SJCRH30 (cell line): ENCODE measurements at regions not wholly inside any gene's neighbourhood (a gene's known extent, or its start where the extent isn't known, plus 50 kb on each side); places are given as distances from the start of the nearest gene placed in this dataset.

Source experiments
- DNase-seq, 2 experiments: peaks; one replicate each; pipeline ENCODE4 v3.0.0-alpha.2; 2015 to 2020
- H3K27ac ChIP-seq: fragments of 250-450 bp; sonication (Bioruptor Pico); 2 replicates; pipeline ENCODE4 v1.5.1; 2020; ENCODE audit warnings: mild to moderate bottlenecking, moderate library complexity
- H3K27me3 ChIP-seq: fragments of 250-450 bp; sonication (Bioruptor Pico); 2 replicates; pipeline ENCODE4 v1.5.1; 2020; ENCODE audit warnings: mild to moderate bottlenecking, moderate library complexity
- H3K36me3 ChIP-seq: fragments of 250-450 bp; sonication (Bioruptor Pico); 2 replicates; pipeline ENCODE4 v1.5.1; 2020; ENCODE audit warnings: mild to moderate bottlenecking, moderate library complexity
- H3K4me1 ChIP-seq: fragments of 250-450 bp; sonication (Bioruptor Pico); 2 replicates; pipeline ENCODE4 v1.5.1; 2020; ENCODE audit warnings: mild to moderate bottlenecking, moderate library complexity
- H3K4me3 ChIP-seq: fragments of 250-450 bp; sonication (Bioruptor Pico); 2 replicates; pipeline ENCODE4 v1.5.1; 2020; ENCODE audit warnings: mild to moderate bottlenecking, moderate library complexity
- H3K9me3 ChIP-seq: fragments of 250-450 bp; sonication (Bioruptor Pico); replicated peaks from 2 replicates; pipeline ENCODE4 v1.5.1; 2020; ENCODE audit warnings: mild to moderate bottlenecking, moderate library complexity

DNA sequence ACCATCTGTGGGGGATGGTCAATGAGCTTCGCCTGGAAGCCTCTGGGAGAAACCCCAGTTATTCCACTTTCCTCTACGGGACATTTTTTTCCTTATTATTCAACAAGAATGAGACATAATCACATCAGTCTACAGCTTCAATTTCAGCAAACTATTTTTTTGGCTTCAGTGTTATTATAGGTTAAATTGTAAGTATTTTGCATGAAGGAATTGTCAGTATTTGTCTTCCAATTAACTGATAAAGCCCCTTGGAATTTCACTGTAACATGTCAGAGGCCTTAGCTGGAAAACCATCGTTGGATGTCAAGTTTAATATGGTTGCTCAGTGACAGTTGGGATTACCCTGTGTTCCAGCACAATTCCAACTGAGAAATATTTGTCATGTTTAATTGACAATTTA is 480.9 kb upstream of the CHST9 start:
- Histone ChIP-seq H3K36me3 (no peaks in the 10 kb centered on the region), H3K27ac (no peak overlapping the region), H3K4me3 (no peak overlapping the region), H3K9me3 (no peaks in the 10 kb centered on the region), H3K27me3 (no peaks in the 10 kb centered on the region), H3K4me1 (no peaks in the 10 kb centered on the region)
- no peak for DNase-seq

DNA sequence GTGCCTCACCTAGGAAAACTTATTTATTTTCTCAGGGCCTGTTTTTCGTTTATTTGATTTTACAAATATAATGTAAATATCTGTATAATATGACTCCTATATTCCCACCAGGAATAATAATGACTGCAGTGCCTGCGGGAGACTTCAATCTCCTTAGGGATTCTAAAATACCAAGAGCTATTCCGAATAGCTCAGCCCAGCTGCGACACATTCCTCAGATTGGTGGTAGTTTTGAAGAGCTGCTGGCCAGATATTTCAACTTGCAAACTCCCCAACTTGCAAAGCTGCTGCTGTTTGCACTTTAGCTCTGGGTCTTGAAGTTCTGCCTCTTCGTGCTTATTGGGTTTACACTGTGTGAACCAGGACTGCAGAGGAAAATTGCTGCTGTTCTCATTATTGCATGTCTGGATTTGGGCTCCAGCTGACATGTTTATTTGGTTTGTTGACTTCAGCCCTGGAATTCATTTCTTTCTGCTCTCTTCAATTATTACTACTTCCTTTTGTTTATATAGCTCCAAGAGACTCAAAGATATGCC is 480.2 kb upstream of the CHST9 start:
- Histone ChIP-seq H3K4me3 (no peak overlapping the region), H3K27me3 (no peaks in the 10 kb centered on the region), H3K4me1 (no peaks in the 10 kb centered on the region), H3K36me3 (no peaks in the 10 kb centered on the region), H3K27ac (no peak overlapping the region), H3K9me3 (no peaks in the 10 kb centered on the region)
- DNase-seq, result no peak

DNA sequence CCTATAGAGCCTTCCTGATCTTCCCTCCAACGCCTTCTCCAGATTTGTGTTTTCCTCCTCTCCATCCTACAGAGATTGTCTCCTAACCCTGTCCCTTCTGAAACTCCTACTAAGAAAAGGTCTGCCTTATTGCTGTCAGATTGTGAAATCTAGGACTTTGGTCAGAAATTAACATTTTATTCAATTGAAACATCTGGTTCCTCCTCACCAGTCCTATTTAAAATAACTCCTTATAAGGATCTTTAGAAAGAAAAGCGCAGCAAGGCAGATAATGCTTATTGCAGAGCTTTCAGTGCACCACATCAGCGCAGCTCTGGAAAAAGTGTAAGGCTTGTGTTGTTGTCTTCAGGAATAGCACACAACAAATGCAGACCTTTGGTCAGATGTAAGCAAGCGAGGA is 477.8 kb upstream of the CHST9 start:
- Histone ChIP-seq H3K27me3 (no peaks in the 10 kb centered on the region), H3K9me3 (no peaks in the 10 kb centered on the region), H3K4me3 (no peak overlapping the region), H3K36me3 (no peaks in the 10 kb centered on the region), H3K4me1 (no peaks in the 10 kb centered on the region), H3K27ac (no peak overlapping the region)
- DNase-seq, result no peak

DNA sequence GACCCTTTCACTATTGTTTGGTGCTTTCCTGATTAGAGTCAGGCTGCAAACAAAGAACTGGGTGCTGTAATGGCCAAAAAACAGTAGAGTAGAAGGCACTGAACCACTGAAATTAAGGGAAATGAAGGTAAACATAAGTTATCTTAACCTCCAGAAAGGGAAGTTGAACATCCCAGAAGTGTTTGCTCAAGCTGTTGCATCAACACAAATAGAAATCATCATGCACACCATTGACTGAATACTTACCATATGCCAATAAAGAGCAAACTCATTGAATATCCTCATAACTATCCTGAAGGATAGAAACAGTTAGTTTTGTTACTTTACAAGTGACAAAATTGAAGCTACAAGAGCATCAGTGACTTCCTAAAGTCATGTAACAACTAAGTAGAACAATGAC is 477.4 kb upstream of the CHST9 start:
- no peak overlapping the region for H3K4me3 ChIP-seq
- DNase-seq, result no peak
- no peaks in the 10 kb centered on the region for H3K9me3 ChIP-seq
- no peaks in the 10 kb centered on the region for H3K36me3 ChIP-seq
- no peaks in the 10 kb centered on the region for H3K4me1 ChIP-seq
- no peaks in the 10 kb centered on the region for H3K27me3 ChIP-seq
- H3K27ac ChIP-seq, result no peak overlapping the region

DNA sequence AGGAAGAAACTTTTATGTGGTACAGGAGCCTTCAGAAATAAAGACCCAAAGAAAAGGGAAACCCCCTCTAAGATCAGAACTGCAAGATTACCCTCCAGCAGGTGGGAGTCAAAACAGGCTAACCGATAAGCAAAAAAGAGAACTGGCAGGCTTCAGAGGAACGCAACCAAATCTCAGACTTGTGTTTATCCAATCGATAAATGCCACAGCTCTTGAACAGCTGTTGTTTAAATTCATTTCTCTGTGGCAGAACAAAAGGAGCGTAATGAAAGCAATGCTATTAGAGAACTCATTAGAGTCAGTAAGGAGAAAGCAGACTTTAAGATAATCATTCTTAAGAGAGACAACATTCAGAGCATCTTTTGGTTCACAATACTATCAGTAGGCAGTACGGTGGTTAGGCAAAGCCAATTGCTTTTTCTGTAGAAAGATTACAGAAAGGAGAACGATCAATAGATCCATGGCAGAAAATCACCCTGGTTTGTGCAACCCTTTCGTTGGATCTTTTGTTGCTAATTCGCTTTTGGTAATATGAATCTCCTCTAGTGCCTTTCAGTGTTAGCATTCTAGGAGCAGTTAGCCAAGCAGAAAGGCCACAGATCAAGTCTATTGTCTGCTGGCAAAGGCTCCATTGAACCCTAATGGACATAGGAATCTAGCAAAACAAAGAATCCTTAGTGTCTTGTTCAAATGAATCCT is 476.4 kb upstream of the CHST9 start:
- no peaks in the 10 kb centered on the region for H3K9me3 ChIP-seq
- H3K4me1 ChIP-seq, result peaks cover 3% of the 10 kb centered on the region; the same call in 1 of the 2 replicates
- no peaks in the 10 kb centered on the region for H3K36me3 ChIP-seq
- H3K27me3 ChIP-seq, result no peaks in the 10 kb centered on the region
- peak overlapping the region; percentile 26 for H3K27ac ChIP-seq
- 0 out of 2 replicates have a peak overlapping the region, but pooled peaks have one; percentile 23 for H3K4me3 ChIP-seq
- peak in 1 of 2 experiments; percentile 17 for DNase-seq

DNA sequence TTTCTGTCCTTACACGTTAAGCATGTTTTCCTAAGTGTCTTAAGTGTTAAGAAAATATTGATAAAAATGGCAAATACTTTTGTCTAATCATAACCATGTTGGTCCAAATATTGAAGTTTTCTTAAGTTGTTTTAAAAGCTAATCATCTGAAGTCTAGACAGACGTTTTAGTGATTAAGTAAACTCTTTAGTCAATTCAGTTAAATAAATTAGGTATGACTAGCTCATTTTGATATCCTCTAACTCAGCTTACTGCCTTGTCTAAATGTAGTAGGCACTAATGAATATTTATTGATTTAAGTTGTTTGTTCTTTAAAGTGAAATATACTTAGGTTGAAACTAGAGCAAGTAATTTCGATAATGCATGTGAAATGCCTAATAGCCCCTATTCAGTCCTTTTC is 471.8 kb upstream of the CHST9 start:
- Histone ChIP-seq H3K27me3 (no peaks in the 10 kb centered on the region), H3K36me3 (no peaks in the 10 kb centered on the region), H3K27ac (no peak overlapping the region), H3K4me3 (no peak overlapping the region), H3K9me3 (no peaks in the 10 kb centered on the region), H3K4me1 (peaks cover 3% of the 10 kb centered on the region; the same call in 1 of the 2 replicates)
- DNase-seq, result no peak

DNA sequence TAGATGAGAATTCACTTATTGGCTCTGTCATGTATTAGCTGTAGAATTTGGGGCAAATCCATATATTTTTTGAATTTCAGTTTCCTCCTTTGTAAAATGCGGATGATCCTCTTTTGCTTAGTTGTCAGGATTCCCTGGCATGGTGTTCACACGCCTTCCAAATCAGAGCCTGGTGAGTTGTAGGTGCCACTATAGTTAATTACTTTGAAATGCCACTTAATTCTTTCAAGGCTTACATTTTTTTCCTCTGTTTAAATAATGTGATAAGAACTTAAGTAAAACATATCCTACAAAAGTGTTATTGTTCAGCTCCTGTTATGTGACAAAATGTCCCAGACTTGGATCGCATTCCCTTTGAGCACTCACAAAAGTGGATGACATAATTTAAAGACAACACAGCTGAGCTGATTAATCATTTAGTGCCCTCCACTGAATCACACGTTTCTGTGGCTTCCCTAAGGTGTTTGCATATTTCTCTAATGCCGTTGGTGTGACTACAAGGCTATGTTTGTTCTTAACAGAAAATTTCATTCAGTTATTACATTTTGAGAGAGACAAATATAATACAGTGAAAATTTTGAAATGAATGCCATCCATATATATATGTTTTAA is 471.2 kb upstream of the CHST9 start:
- DNase-seq, result peak in 1 of 2 experiments; percentile 32
- no peak overlapping the region for H3K27ac ChIP-seq
- no peaks in the 10 kb centered on the region for H3K9me3 ChIP-seq
- H3K4me3 ChIP-seq, result no peak overlapping the region
- H3K27me3 ChIP-seq, result no peaks in the 10 kb centered on the region
- H3K36me3 ChIP-seq, result no peaks in the 10 kb centered on the region
- peaks cover 3% of the 10 kb centered on the region; the same call in 1 of the 2 replicates for H3K4me1 ChIP-seq

DNA sequence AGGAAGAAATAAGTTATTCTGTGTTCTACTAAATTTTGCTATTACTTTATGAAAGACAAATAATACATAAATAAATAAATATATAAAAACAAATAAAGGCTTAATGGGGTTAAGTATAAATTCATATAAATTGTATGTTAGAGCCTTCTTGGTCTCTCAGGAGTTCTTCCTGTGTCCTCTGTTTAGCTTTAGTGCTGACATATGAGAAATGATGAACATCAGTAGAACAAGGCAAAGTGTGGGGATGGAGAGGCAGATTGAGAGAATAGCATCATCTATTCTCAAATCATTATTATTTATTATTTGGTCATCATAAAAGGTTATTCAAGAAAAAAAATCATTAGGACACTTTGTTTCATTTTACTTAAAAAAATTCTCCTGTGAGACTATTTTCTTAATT is 468.1 kb upstream of the CHST9 start:
- Histone ChIP-seq H3K27ac (no peak overlapping the region), H3K9me3 (no peaks in the 10 kb centered on the region), H3K36me3 (no peaks in the 10 kb centered on the region), H3K27me3 (no peaks in the 10 kb centered on the region), H3K4me1 (peaks cover 3% of the 10 kb centered on the region; the same call in 1 of the 2 replicates), H3K4me3 (no peak overlapping the region)
- no peak for DNase-seq

DNA sequence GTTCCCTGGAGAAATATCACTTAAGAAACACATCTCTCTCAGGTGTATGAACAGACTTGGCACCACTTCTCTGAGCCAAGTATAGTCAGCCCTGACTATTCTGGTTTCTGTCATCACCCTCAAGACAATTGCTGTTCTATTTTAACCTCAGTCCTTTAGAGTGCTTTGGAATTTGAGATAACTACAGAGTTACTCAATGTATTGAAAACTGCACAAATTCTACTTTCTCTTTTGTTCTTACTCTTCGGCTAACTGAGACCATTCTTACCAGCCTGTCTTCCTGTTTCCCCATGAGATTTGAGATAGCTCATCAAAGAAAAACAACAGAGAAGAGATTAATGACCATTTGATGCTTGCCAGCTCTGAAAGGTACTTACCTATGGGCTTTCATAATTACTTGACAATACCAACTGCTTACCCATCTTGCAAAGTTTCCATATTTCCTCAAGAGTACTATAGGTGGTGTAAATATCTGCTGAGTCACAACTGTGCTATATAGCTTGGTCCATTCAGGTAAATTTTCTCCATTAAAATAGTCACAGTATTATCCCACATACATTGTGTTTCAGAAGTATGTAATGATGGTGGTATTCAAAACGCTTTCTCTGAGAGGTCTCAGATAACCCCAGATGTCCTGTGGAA is 467.5 kb upstream of the CHST9 start:
- Histone ChIP-seq H3K4me3 (no peak overlapping the region), H3K27me3 (no peaks in the 10 kb centered on the region), H3K36me3 (no peaks in the 10 kb centered on the region), H3K27ac (no peak overlapping the region), H3K4me1 (peaks cover 3% of the 10 kb centered on the region; the same call in 1 of the 2 replicates), H3K9me3 (no peaks in the 10 kb centered on the region)
- no peak for DNase-seq

DNA sequence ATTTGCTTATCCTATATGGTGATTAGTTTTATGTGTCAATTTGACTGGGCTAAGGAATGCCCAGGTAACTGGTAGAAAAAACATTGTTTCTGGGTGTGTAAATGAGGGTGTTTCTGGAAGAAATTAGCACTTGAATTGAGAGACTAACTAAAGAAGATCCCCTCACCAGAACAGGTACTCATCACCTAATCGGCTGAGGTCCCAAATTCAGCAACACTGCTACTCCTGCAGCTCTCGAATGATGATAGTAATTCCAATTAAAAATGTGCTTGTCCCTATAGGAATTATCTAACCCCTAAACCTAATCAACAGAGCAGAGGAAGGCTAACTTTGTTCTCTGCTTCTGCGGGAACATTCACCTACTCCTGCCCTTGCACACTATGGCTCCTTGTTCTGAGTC is 464.5 kb upstream of the CHST9 start:
- no peak overlapping the region for H3K27ac ChIP-seq
- H3K9me3 ChIP-seq, result no peaks in the 10 kb centered on the region
- DNase-seq, result no peak
- no peaks in the 10 kb centered on the region for H3K36me3 ChIP-seq
- no peaks in the 10 kb centered on the region for H3K4me1 ChIP-seq
- H3K27me3 ChIP-seq, result no peaks in the 10 kb centered on the region
- no peak overlapping the region for H3K4me3 ChIP-seq

DNA sequence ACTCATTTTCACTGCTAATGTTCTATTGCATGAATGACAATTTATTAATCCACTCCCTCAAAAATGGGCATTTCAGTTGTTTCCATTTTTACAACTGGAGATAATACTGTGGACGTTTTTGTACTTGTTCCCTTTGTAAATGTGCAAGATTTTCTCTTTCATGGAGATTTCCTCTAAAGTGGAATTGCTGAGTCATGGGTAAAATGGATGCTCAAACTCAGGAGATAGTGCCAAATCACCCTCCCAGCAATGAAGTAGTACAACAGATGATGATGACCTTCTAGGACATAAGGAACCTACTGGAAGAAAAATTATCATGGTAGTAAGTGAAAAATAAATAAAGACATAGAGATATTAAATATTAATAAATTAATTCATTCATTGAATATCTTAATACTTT is 460.8 kb upstream of the CHST9 start:
- Histone ChIP-seq H3K4me1 (no peaks in the 10 kb centered on the region), H3K27ac (no peak overlapping the region), H3K27me3 (no peaks in the 10 kb centered on the region), H3K9me3 (no peaks in the 10 kb centered on the region), H3K4me3 (no peak overlapping the region), H3K36me3 (no peaks in the 10 kb centered on the region)
- DNase-seq, result no peak

DNA sequence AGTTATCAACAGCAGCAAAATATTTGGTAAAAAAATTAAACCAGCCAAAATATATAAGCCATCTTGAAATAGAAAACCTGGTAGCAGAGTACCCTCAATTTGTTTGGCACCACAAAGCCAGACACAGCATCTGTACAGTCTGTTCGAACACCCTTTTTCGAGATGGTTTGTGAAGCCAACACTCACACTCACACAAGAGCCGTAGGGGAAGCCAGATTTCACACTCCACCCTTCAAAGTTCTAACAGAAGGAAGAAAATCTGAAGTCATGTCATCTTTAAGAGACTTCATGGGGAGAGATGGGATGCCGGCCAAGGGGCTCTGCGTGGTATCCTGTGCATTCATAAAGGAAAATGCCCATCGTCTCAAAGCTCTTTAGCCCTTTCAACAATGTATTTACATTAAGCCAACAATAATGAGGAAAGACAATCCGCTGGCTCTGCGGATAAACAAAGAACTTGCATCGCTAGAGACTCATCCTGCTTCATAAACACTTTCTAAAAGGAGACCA is 451.5 kb upstream of the CHST9 start:
- Histone ChIP-seq H3K9me3 (no peaks in the 10 kb centered on the region), H3K4me3 (no peak overlapping the region), H3K4me1 (no peaks in the 10 kb centered on the region), H3K27me3 (no peaks in the 10 kb centered on the region), H3K27ac (no peak overlapping the region), H3K36me3 (no peaks in the 10 kb centered on the region)
- no peak for DNase-seq

DNA sequence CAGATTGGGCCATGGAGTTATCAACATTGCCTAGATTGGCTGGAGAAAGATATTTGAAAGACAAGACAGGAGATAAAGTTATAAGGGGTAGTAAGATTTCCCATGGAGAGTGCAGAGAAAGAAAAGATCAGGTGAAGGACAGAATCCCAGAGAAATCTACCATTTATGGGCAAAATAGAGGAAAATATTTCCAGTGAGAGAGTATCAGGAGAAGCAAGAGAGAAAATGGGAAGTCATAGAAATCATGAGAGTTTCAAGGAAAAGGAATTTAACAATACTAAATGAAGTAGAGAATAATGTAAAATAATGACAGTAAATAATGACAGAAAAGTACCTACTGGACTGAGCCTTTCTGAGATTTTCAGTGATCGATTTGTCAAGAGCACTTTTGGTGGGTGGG is 447.6 kb upstream of the CHST9 start:
- Histone ChIP-seq H3K4me3 (no peak overlapping the region), H3K27me3 (no peaks in the 10 kb centered on the region), H3K27ac (no peak overlapping the region), H3K36me3 (no peaks in the 10 kb centered on the region), H3K9me3 (no peaks in the 10 kb centered on the region), H3K4me1 (no peaks in the 10 kb centered on the region)
- no peak for DNase-seq

DNA sequence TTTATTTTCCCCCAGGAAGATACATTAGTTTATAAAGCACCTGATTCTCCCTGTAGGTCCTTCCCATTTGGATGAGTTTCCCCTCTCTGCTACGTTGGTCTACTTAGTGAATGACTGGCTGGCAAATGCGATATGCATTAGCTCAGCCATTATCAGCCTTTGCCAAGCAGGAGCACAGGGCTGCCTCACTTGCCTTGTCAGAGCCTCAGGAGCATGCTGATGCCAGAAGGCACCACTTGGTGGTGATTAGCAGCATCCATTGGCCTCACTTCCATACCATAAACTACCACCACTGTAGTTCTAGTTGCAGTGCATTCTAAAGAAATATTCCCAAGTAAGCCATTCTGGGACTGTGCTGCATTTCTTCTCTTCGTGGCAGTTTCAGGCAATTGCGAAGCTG is 442.8 kb upstream of the CHST9 start:
- Histone ChIP-seq H3K27ac (no peak overlapping the region), H3K36me3 (no peaks in the 10 kb centered on the region), H3K4me3 (no peak overlapping the region), H3K27me3 (no peaks in the 10 kb centered on the region), H3K9me3 (no peaks in the 10 kb centered on the region), H3K4me1 (no peaks in the 10 kb centered on the region)
- no peak for DNase-seq

DNA sequence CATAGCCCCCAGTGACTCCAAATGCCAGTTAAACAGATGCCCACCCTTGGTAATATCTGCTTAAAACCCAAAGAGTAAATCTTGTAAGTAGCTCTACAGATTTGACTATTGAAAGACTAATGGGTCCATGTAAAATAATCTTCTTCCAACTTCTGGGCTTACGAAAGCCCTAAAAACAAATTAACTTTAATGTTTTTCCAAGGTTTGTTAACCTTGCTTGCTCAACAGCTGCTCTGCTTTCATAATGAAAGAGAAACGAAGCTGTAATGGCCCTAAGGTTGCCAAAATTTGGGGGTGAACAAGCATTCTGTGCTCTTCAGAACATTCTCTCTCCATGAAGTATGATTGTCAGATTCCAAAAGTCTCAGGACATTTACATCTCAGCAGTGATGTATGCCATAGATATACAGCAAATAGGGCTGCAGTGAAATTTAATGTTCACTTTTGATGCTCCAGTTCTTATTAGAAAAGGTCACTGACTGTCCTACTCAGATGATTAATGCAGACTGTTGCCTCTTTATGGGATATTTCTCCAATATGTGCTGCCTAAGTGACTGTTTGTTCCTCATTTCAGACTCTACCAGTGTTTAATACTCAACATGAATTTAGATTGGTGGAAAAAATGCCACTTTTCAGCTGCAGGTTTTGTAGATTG is 436.3 kb upstream of the CHST9 start:
- no peak for DNase-seq
- no peak overlapping the region for H3K4me3 ChIP-seq
- no peaks in the 10 kb centered on the region for H3K9me3 ChIP-seq
- no peaks in the 10 kb centered on the region for H3K4me1 ChIP-seq
- no peak overlapping the region for H3K27ac ChIP-seq
- no peaks in the 10 kb centered on the region for H3K27me3 ChIP-seq
- no peaks in the 10 kb centered on the region for H3K36me3 ChIP-seq
